Nephron (organoid): ENCODE measurements at regions not wholly inside any gene's neighbourhood (a gene's known extent, or its start where the extent isn't known, plus 50 kb on each side); places are given as distances from the start of the nearest gene placed in this dataset.

Experiments
- H3K27ac Mint-ChIP-seq, 3 experiments: 2 replicates each; pipeline ENCODE4 v1.8.0; 2020; ENCODE audit warnings: mixed read lengths in 3 of 3, mild to moderate bottlenecking in 2 of 3, moderate library complexity in 1 of 3
- H3K27me3 Mint-ChIP-seq: 2 replicates; pipeline ENCODE4 v1.8.0; 2021; ENCODE audit warnings: low read depth, mild to moderate bottlenecking, moderate library complexity, mixed read lengths
- H3K36me3 Mint-ChIP-seq: 2 replicates; pipeline ENCODE4 v1.8.0; 2020; ENCODE audit warnings: low read depth, mixed read lengths
- H3K4me1 Mint-ChIP-seq: 2 replicates; pipeline ENCODE4 v1.8.0; 2020; ENCODE audit warnings: mixed read lengths
- H3K4me3 Mint-ChIP-seq, 3 experiments: 2 replicates each; pipeline ENCODE4 v1.8.0; 2020; ENCODE audit warnings: mild to moderate bottlenecking in 3 of 3, mixed read lengths in 3 of 3, moderate library complexity in 2 of 3
- H3K9me3 Mint-ChIP-seq: 2 replicates; pipeline ENCODE4 v1.8.0; 2020; ENCODE audit warnings: mixed read lengths
- TF ChIP-seq, protein P1 (sequence below), 3 experiments: fragments of 200-600 bp; sonication (generic); IDR thresholded peaks; one replicate each; pipeline ENCODE4 v1.5.0; 2021; ENCODE audit warnings: antibody characterized with exemption in 3 of 3; ENCODE audit not compliant: unreplicated experiment in 3 of 3

DNA sequence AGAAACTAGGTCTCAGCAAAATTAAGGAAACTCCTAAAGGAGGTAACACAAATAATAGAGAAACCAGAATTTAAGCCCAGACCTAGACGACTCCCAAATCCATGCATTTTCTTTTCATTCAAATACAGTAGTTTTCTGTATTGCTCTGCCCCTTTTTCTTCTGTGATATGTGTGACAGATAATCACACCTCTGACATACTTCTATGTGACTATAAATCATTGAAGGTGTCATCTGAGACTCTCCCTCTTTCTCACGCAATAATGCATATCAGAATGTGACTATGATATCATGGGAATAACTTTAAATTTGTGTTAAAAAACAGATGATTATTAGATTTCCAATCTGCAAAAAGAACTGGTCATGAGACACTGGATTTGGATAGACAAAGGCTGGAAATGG is 143.0 kb upstream of the ELAC2 start:
- Mint-ChIP-seq H3K4me3 (no peak overlapping the region), H3K4me1 (no peaks in the 10 kb centered on the region), H3K27me3 (no peaks in the 10 kb centered on the region), H3K27ac (no peak overlapping the region), H3K9me3 (peaks cover 4% of the 10 kb centered on the region), H3K36me3 (no peaks in the 10 kb centered on the region)
- TF ChIP-seq, protein P1, sequence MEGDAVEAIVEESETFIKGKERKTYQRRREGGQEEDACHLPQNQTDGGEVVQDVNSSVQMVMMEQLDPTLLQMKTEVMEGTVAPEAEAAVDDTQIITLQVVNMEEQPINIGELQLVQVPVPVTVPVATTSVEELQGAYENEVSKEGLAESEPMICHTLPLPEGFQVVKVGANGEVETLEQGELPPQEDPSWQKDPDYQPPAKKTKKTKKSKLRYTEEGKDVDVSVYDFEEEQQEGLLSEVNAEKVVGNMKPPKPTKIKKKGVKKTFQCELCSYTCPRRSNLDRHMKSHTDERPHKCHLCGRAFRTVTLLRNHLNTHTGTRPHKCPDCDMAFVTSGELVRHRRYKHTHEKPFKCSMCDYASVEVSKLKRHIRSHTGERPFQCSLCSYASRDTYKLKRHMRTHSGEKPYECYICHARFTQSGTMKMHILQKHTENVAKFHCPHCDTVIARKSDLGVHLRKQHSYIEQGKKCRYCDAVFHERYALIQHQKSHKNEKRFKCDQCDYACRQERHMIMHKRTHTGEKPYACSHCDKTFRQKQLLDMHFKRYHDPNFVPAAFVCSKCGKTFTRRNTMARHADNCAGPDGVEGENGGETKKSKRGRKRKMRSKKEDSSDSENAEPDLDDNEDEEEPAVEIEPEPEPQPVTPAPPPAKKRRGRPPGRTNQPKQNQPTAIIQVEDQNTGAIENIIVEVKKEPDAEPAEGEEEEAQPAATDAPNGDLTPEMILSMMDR (IDR thresholded peaks at IDR 0.05; ENCODE audit: unreplicated experiment in 3 of 3), result no peak

DNA sequence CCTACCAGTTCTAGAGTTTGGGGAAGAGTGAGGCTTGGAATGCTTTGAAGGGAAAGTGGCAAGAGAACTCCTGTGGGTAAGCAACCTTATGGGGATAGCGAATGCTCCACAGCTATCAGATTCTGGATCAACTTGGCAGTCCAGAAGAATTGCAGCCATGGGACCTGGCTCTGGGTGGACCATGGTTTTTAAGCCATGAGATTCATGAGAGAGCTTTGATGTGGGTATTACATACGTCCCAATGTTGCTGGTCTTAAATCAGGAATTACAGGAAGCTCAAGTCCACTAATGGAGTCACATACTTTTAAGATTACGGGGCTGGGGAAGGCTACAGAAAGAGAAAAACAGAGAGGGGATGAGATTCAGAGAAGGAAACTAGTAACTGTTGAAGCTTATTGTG is 142.5 kb upstream of the ELAC2 start:
- Mint-ChIP-seq H3K4me1 (no peaks in the 10 kb centered on the region), H3K27ac (no peak overlapping the region), H3K36me3 (no peaks in the 10 kb centered on the region), H3K4me3 (no peak overlapping the region), H3K9me3 (peaks cover 3% of the 10 kb centered on the region), H3K27me3 (no peaks in the 10 kb centered on the region)
- TF ChIP-seq, protein P1 (IDR thresholded peaks at IDR 0.05; ENCODE audit: unreplicated experiment in 3 of 3), result no peak

DNA sequence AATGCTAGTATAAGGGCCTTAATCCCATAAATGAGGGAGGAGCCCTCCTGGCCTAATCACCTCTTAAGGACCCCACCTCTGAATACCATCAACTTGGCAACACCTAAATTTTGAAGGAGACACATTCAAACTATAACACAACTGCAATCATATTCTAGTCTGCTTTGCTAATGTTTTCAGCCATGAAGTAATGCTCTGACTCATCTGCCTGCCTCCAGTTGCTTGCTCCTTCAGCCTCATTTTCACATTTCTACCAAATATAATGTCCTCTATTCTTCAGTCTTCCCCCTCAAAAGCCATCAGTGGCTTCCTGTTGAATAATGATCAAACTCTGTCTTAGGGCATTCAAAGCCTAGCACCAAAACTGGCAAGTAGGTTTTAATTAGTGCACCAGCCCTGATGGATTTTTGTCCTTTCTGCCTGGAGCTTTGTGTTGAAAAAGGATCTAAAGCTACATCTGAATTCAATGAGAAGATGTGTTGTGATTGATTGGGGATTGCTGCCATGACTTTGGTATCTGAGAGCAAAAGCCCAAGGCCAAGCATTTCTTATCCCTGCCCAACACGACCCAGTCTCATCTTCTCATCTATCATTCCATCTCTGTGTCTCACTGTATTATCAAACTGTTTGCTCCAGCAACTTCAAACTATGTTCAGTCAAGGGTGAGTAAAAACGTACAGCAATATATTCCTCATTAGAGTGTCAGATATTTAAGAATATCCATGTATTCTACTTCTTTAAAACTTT is 140.8 kb upstream of the ELAC2 start:
- H3K9me3 Mint-ChIP-seq, result no peaks in the 10 kb centered on the region

DNA sequence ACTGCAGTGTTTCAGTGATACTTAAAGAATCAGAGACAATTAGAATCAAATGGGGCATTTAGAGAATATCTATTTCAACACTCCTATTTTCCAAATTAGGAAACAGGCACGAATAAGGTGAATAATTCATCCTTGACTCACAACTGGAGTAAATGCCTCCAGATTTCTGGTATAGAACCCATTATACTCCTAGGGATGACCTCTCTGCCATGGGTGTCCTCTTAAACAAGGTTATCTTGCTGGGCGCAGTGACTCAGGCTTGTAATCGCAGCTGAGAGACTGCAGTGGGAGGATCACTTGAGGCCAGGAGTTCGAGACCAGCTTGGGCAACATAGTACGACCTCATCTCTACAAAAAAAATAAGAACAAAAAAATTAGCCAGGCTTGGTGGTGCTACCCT is 139.8 kb upstream of the ELAC2 start:
- no peaks in the 10 kb centered on the region for H3K27me3 Mint-ChIP-seq
- H3K9me3 Mint-ChIP-seq, result no peaks in the 10 kb centered on the region
- H3K4me3 Mint-ChIP-seq, result no peak overlapping the region
- TF ChIP-seq, protein P1 (IDR thresholded peaks at IDR 0.05; ENCODE audit: unreplicated experiment in 3 of 3), result no peak
- no peaks in the 10 kb centered on the region for H3K36me3 Mint-ChIP-seq
- no peak overlapping the region for H3K27ac Mint-ChIP-seq
- no peaks in the 10 kb centered on the region for H3K4me1 Mint-ChIP-seq

More for the DNA sequence above, 140.8 kb upstream of the ELAC2 start:
- H3K36me3 Mint-ChIP-seq, result no peaks in the 10 kb centered on the region
- no peak overlapping the region for H3K27ac Mint-ChIP-seq
- TF ChIP-seq, protein P1 (IDR thresholded peaks at IDR 0.05; ENCODE audit: unreplicated experiment in 3 of 3), result no peak
- no peak overlapping the region for H3K4me3 Mint-ChIP-seq
- no peaks in the 10 kb centered on the region for H3K4me1 Mint-ChIP-seq
- no peaks in the 10 kb centered on the region for H3K27me3 Mint-ChIP-seq

GRCh38 chr17:13154930-13155329 is 137.1 kb upstream of the ELAC2 start:
- Mint-ChIP-seq H3K27ac (no peak overlapping the region), H3K27me3 (no peaks in the 10 kb centered on the region), H3K4me3 (no peak overlapping the region), H3K4me1 (no peaks in the 10 kb centered on the region), H3K36me3 (no peaks in the 10 kb centered on the region), H3K9me3 (no peaks in the 10 kb centered on the region)
- TF ChIP-seq, protein P1 (IDR thresholded peaks at IDR 0.05; ENCODE audit: unreplicated experiment in 3 of 3), result no peak

DNA sequence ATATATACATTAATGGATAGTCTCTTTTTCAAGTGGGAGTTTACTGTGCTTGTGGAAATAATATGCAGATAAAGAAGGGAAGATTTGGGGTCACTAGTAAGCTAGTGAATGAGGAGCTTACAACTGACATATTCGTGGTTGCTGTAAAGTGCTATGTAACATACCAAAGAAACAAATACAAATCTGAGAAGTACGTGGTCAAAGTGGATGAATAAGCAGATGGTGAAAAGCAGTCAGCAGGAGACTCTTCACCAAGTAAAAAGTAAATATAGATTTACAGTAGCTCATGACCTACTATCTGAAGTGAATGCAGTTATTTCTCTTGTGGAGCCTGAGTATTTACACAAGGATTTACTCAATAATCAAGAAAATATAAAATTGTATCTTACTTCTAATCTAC is 136.6 kb upstream of the ELAC2 start:
- Mint-ChIP-seq H3K36me3 (no peaks in the 10 kb centered on the region), H3K9me3 (no peaks in the 10 kb centered on the region), H3K4me1 (no peaks in the 10 kb centered on the region), H3K27me3 (no peaks in the 10 kb centered on the region), H3K4me3 (no peak overlapping the region), H3K27ac (no peak overlapping the region)
- TF ChIP-seq, protein P1 (IDR thresholded peaks at IDR 0.05; ENCODE audit: unreplicated experiment in 3 of 3), result no peak
